LNCAP (cell line): ENCODE measurements at regions not wholly inside any gene's neighbourhood (a gene's known extent, or its start where the extent isn't known, plus 50 kb on each side); places are given as distances from the start of the nearest gene placed in this dataset.

Source experiments
- TF ChIP-seq, protein P1 (sequence below): fragments of 450-650 bp; IDR thresholded peaks from 2 replicates; pipeline ENCODE4 v1.5.1; 2017; ENCODE audit warnings: mild to moderate bottlenecking

DNA sequence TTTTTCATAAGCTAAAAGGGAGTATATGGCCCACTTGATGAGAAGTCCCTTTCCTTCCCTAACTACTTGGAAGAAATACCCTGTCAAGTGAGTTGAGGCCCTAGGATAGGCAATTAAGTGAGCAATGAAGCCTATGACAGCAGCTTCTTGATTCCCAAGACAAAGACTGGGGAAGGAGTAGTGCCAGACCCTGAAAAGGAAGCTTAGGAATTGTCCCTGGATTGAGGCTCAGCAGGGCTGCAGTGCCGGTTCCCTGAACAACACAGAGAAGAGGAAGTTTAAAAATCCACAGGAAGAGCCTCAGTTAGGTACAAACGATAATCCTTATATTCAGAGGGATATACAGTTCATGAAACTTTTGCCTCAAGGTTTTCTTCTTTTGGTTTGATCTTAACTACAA is 61.8 kb upstream of the RAD23B start:
- TF ChIP-seq, protein P1, sequence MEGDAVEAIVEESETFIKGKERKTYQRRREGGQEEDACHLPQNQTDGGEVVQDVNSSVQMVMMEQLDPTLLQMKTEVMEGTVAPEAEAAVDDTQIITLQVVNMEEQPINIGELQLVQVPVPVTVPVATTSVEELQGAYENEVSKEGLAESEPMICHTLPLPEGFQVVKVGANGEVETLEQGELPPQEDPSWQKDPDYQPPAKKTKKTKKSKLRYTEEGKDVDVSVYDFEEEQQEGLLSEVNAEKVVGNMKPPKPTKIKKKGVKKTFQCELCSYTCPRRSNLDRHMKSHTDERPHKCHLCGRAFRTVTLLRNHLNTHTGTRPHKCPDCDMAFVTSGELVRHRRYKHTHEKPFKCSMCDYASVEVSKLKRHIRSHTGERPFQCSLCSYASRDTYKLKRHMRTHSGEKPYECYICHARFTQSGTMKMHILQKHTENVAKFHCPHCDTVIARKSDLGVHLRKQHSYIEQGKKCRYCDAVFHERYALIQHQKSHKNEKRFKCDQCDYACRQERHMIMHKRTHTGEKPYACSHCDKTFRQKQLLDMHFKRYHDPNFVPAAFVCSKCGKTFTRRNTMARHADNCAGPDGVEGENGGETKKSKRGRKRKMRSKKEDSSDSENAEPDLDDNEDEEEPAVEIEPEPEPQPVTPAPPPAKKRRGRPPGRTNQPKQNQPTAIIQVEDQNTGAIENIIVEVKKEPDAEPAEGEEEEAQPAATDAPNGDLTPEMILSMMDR: no peak

DNA sequence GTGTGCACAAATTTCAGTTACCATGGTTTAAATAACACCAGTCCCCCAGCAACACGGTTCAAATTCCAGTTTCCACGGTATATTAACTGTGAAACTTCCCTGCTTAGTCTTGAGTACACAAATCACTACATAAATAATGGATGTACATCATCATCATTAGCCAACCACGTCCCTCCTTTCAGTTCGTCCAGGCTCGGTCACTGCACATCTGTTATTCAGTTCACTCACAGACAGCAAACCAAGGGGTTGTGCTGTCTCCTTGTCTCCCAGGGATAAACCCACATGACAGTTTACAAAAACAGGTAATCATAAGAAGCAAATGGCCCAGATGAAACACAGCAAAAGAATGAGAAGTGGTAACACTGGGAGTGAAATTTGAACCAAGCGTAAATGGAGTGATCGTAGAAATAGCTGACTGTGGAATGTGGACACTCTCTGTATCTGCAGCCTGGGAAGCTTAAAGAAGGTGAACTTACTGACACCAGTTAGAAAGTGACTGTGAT is 61.0 kb upstream of the RAD23B start:
- TF ChIP-seq, protein P1: no peak

DNA sequence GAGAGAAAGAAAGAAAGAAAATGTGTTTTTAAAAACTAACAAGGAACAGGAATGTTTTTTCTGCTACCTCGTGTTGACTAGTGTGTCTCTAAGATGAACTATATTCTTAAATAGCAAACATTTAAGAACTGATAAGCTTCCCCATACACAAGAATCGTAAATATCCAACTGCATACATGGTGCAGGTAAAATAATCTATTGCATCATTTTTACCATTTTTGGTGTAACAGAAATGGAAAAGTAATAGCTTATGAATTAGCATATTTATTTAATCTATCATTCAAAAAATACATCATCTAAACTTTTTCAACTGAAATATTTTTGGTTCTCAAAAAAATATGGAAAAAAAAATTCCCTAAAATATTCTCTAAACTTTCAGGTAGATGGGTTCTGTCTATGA is 59.7 kb upstream of the RAD23B start:
- TF ChIP-seq, protein P1: no peak

- TF ChIP-seq, protein P1: no peak
Observed at GRCh38 chr9:107224252-107224651, 58.8 kb upstream of the RAD23B start.

GRCh38 chr9:107226421-107226820 is 56.7 kb upstream of the RAD23B start:
- TF ChIP-seq, protein P1: no peak

GRCh38 chr9:107227774-107228173 is 55.3 kb upstream of the RAD23B start:
- TF ChIP-seq, protein P1: no peak

- TF ChIP-seq, protein P1: no peak
Observed at GRCh38 chr9:107228496-107229039, 54.5 kb upstream of the RAD23B start.

GRCh38 chr9:107229241-107229741 is 53.8 kb upstream of the RAD23B start:
- TF ChIP-seq, protein P1: no peak
